ENCODE measurements at regions not wholly inside any gene's neighbourhood (a gene's known extent, or its start where the extent isn't known, plus 50 kb on each side); places are given as distances from the start of the nearest gene placed in this dataset.

GRCh38 chr17:54408731-54409130 is 491.9 kb upstream of the TOM1L1 start:
- Histone ChIP-seq H3K36me3 (no peaks in the 10 kb centered on the region), H3K4me1 (no peaks in the 10 kb centered on the region), H3K27ac (no peak overlapping the region), H3K27me3 (no peaks in the 10 kb centered on the region), H3K9me3 (no peaks in the 10 kb centered on the region), H3K4me3 (no peak overlapping the region)
- DNase-seq: no peak
- intact Hi-C loops (cut with DNase I; ENCODE audit: low total_unique reads): no loop called here
- TF ChIP-seq POLR2A (IDR thresholded peaks at IDR 0.05) (no peak), CTCF (IDR thresholded peaks at IDR 0.05) (no peak)

GRCh38 chr17:54418467-54418866 is 482.2 kb upstream of the TOM1L1 start:
- Histone ChIP-seq H3K4me3 (no peak overlapping the region), H3K9me3 (no peaks in the 10 kb centered on the region), H3K27me3 (no peaks in the 10 kb centered on the region), H3K4me1 (no peaks in the 10 kb centered on the region), H3K27ac (no peak overlapping the region), H3K36me3 (no peaks in the 10 kb centered on the region)
- intact Hi-C loops (cut with DNase I; ENCODE audit: low total_unique reads): no loop called here
- no peak for DNase-seq
- no peak for TF ChIP-seq CTCF (IDR thresholded peaks at IDR 0.05)
- no peak for TF ChIP-seq POLR2A (IDR thresholded peaks at IDR 0.05)

- Histone ChIP-seq H3K4me1 (no peaks in the 10 kb centered on the region), H3K9me3 (no peaks in the 10 kb centered on the region), H3K4me3 (no peak overlapping the region), H3K27ac (no peak overlapping the region), H3K27me3 (no peaks in the 10 kb centered on the region), H3K36me3 (no peaks in the 10 kb centered on the region)
- intact Hi-C loops (cut with DNase I; ENCODE audit: low total_unique reads): no loop called here
- DNase-seq: no peak
- TF ChIP-seq CTCF (IDR thresholded peaks at IDR 0.05): no peak
- TF ChIP-seq POLR2A (IDR thresholded peaks at IDR 0.05): no peak
Observed at GRCh38 chr17:54425671-54426070, 475.0 kb upstream of the TOM1L1 start.

- no peaks in the 10 kb centered on the region for H3K9me3 ChIP-seq
Observed at GRCh38 chr17:54426296-54426886, 474.3 kb upstream of the TOM1L1 start.

GRCh38 chr17:54435966-54436365 is 464.7 kb upstream of the TOM1L1 start:
- intact Hi-C loops (cut with DNase I; ENCODE audit: low total_unique reads): no loop called here
- TF ChIP-seq CTCF (IDR thresholded peaks at IDR 0.05): no peak
- TF ChIP-seq POLR2A (IDR thresholded peaks at IDR 0.05): no peak
- no peaks in the 10 kb centered on the region for H3K27me3 ChIP-seq
- H3K9me3 ChIP-seq: no peaks in the 10 kb centered on the region
- H3K4me3 ChIP-seq: no peak overlapping the region
- no peaks in the 10 kb centered on the region for H3K36me3 ChIP-seq
- no peak for DNase-seq
- no peaks in the 10 kb centered on the region for H3K4me1 ChIP-seq
- H3K27ac ChIP-seq: no peak overlapping the region

More at GRCh38 chr17:54426296-54426886, 474.3 kb upstream of the TOM1L1 start:
- TF ChIP-seq CTCF (IDR thresholded peaks at IDR 0.05) (no peak), POLR2A (IDR thresholded peaks at IDR 0.05) (no peak)
- no peak for DNase-seq
- Histone ChIP-seq H3K27me3 (no peaks in the 10 kb centered on the region), H3K36me3 (no peaks in the 10 kb centered on the region), H3K4me1 (no peaks in the 10 kb centered on the region), H3K27ac (no peak overlapping the region), H3K4me3 (no peak overlapping the region)
- intact Hi-C loops (cut with DNase I; ENCODE audit: low total_unique reads): no loop called here

All from uterus (tissue), 3 donors.